OCI-LY1 (cell line): ENCODE measurements at regions not wholly inside any gene's neighbourhood (a gene's known extent, or its start where the extent isn't known, plus 50 kb on each side); places are given as distances from the start of the nearest gene placed in this dataset.

Source experiments
- H2AFZ ChIP-seq: fragments of 200-600 bp; sonication (generic), shearing (Covaris generic); 2 replicates; pipeline ENCODE4 v1.6.0; 2014; ENCODE audit warnings: antibody characterized with exemption, mild to moderate bottlenecking, low read length
- H3F3A ChIP-seq: fragments of 200-600 bp; sonication (generic), shearing (Covaris generic); 2 replicates; pipeline ENCODE4 v1.6.0; 2014; ENCODE audit warnings: mild to moderate bottlenecking, antibody characterized with exemption, low read length, moderate library complexity; ENCODE audit not compliant: insufficient read depth
- H3K27ac ChIP-seq: fragments of 200-600 bp; sonication (generic); 2 replicates; pipeline ENCODE4 v1.5.1; 2014; ENCODE audit warnings: low read length, mixed run types, mild to moderate bottlenecking, low read depth; ENCODE audit not compliant: poor library complexity, severe bottlenecking
- H3K27me3 ChIP-seq: fragments of 200-600 bp; sonication (generic); 2 replicates; pipeline ENCODE4 v1.6.0; 2014; ENCODE audit warnings: antibody characterized with exemption, mild to moderate bottlenecking, low read length, moderate library complexity; ENCODE audit not compliant: insufficient read depth
- H3K36me3 ChIP-seq: fragments of 200-600 bp; sonication (generic); 2 replicates; pipeline ENCODE4 v1.6.1; 2014; ENCODE audit warnings: mild to moderate bottlenecking, antibody characterized with exemption, low read length, moderate library complexity, mixed read lengths; ENCODE audit not compliant: insufficient read depth
- H3K4me1 ChIP-seq: fragments of 200-600 bp; sonication (generic); 2 replicates; pipeline ENCODE4 v1.5.1; 2014; ENCODE audit warnings: mild to moderate bottlenecking, low read length, moderate library complexity; ENCODE audit not compliant: insufficient read depth, severe bottlenecking
- H3K4me2 ChIP-seq: fragments of 200-600 bp; sonication (generic), shearing (Covaris generic); 2 replicates; pipeline ENCODE4 v1.6.1; 2014; ENCODE audit warnings: low read length
- H3K4me3 ChIP-seq: fragments of 200-600 bp; sonication (generic); 2 replicates; pipeline ENCODE4 v1.5.1; 2014; ENCODE audit warnings: low read length, low read depth, mild to moderate bottlenecking, mixed read lengths; ENCODE audit not compliant: poor library complexity, severe bottlenecking
- H3K79me2 ChIP-seq: fragments of 200-600 bp; shearing (Covaris generic); 2 replicates; pipeline ENCODE4 v1.6.1; 2016; ENCODE audit warnings: mixed run types, low read length, mixed read lengths; ENCODE audit not compliant: insufficient read depth
- H3K9ac ChIP-seq: fragments of 200-600 bp; sonication (generic), shearing (Covaris generic); 2 replicates; pipeline ENCODE4 v1.6.1; 2014; ENCODE audit warnings: mild to moderate bottlenecking, low read length, mixed read lengths
- H3K9me2 ChIP-seq: fragments of 200-600 bp; sonication (generic), shearing (Covaris generic); 2 replicates; pipeline ENCODE4 v1.6.1; 2014; ENCODE audit warnings: low read depth, mild to moderate bottlenecking, low read length, mixed read lengths
- H3K9me3 ChIP-seq: fragments of 200-600 bp; shearing (Covaris generic); 2 replicates; pipeline ENCODE4 v1.6.1; 2014; ENCODE audit warnings: low read length, mixed read lengths
- H4K20me1 ChIP-seq: fragments of 200-600 bp; sonication (generic), shearing (Covaris generic); 2 replicates; pipeline ENCODE4 v1.6.0; 2016; ENCODE audit warnings: mild to moderate bottlenecking, low read length; ENCODE audit not compliant: insufficient read depth
- EZH2 ChIP-seq: fragments of 200-600 bp; sonication (generic), shearing (Covaris generic); IDR thresholded peaks from 2 replicates; pipeline ENCODE4 v1.8.0; 2017; ENCODE audit warnings: borderline replicate concordance, mixed run types, mild to moderate bottlenecking, antibody characterized with exemption, low read length, moderate library complexity, mixed read lengths
- TF ChIP-seq, protein P1 (sequence below): fragments of 200-600 bp; sonication (generic), shearing (Covaris generic); IDR thresholded peaks from 2 replicates; pipeline ENCODE4 v1.5.1; 2017; ENCODE audit warnings: mild to moderate bottlenecking, antibody characterized with exemption, low read length, moderate library complexity, mixed read lengths

GRCh38 chr11:103699216-103699615 lies 337.2 kb upstream of the DDI1 start:
- H3K27me3 ChIP-seq, result no peaks in the 10 kb centered on the region
- no peak overlapping the region for H2AFZ ChIP-seq
- TF ChIP-seq, protein P1, sequence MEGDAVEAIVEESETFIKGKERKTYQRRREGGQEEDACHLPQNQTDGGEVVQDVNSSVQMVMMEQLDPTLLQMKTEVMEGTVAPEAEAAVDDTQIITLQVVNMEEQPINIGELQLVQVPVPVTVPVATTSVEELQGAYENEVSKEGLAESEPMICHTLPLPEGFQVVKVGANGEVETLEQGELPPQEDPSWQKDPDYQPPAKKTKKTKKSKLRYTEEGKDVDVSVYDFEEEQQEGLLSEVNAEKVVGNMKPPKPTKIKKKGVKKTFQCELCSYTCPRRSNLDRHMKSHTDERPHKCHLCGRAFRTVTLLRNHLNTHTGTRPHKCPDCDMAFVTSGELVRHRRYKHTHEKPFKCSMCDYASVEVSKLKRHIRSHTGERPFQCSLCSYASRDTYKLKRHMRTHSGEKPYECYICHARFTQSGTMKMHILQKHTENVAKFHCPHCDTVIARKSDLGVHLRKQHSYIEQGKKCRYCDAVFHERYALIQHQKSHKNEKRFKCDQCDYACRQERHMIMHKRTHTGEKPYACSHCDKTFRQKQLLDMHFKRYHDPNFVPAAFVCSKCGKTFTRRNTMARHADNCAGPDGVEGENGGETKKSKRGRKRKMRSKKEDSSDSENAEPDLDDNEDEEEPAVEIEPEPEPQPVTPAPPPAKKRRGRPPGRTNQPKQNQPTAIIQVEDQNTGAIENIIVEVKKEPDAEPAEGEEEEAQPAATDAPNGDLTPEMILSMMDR, result no peak
- TF ChIP-seq EZH2, result no peak
- no peak overlapping the region for H3K4me2 ChIP-seq
- no peaks in the 10 kb centered on the region for H3K9me2 ChIP-seq
- no peaks in the 10 kb centered on the region for H3K36me3 ChIP-seq
- no peak overlapping the region for H3K9ac ChIP-seq
- H3K79me2 ChIP-seq, result no peaks in the 10 kb centered on the region
- H3K4me1 ChIP-seq, result no peaks in the 10 kb centered on the region
- no peaks in the 10 kb centered on the region for H3K9me3 ChIP-seq
- H3K4me3 ChIP-seq, result no peak overlapping the region
- H4K20me1 ChIP-seq, result no peaks in the 10 kb centered on the region
- H3K27ac ChIP-seq, result no peak overlapping the region
- H3F3A ChIP-seq, result no peaks in the 10 kb centered on the region

DNA sequence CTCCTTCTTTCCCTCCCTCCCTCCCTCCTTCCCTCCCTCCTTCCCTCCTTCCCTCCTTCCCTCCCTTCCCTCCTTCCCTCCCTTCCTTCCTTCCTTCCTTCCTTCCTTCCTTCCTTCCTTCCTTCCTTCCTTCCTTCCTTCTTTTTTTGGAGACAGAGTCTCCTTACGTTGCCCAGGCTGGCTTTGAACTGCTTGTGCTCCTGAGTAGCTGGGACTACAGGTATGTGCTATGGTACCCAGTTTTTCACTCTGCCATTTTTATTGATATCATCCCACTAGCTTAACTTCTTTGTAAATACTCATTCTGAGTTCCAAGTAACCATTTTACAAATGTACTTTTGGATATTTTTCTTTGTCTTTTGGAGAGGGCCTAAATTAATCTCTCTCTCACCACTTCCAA lies 336.8 kb upstream of the DDI1 start:
- TF ChIP-seq, protein P1, result no peak
- no peak for TF ChIP-seq EZH2
- H3K9me2 ChIP-seq, result no peaks in the 10 kb centered on the region
- no peaks in the 10 kb centered on the region for H3F3A ChIP-seq
- no peaks in the 10 kb centered on the region for H3K9me3 ChIP-seq
- no peaks in the 10 kb centered on the region for H3K4me1 ChIP-seq
- H3K27me3 ChIP-seq, result no peaks in the 10 kb centered on the region
- H3K4me2 ChIP-seq, result no peak overlapping the region
- H3K9ac ChIP-seq, result no peak overlapping the region
- H2AFZ ChIP-seq, result no peak overlapping the region
- H3K4me3 ChIP-seq, result no peak overlapping the region
- H3K79me2 ChIP-seq, result no peaks in the 10 kb centered on the region
- no peak overlapping the region for H3K27ac ChIP-seq
- H4K20me1 ChIP-seq, result no peaks in the 10 kb centered on the region
- no peaks in the 10 kb centered on the region for H3K36me3 ChIP-seq

- Histone ChIP-seq H3K4me2 (no peak overlapping the region), H3K36me3 (no peaks in the 10 kb centered on the region), H3F3A (no peaks in the 10 kb centered on the region), H3K79me2 (no peaks in the 10 kb centered on the region), H3K27me3 (no peaks in the 10 kb centered on the region), H3K27ac (no peak overlapping the region), H3K9me2 (no peaks in the 10 kb centered on the region), H3K4me1 (no peaks in the 10 kb centered on the region), H3K9ac (no peak overlapping the region), H3K9me3 (no peaks in the 10 kb centered on the region), H4K20me1 (no peaks in the 10 kb centered on the region), H3K4me3 (no peak overlapping the region), H2AFZ (no peak overlapping the region)
- TF ChIP-seq EZH2, result no peak
- TF ChIP-seq, protein P1, result no peak
These were observed 335.8 kb upstream of the DDI1 start for GRCh38 chr11:103700622-103701021.
